Heart left ventricle (tissue), 13 donors: ENCODE measurements at regions not wholly inside any gene's neighbourhood (a gene's known extent, or its start where the extent isn't known, plus 50 kb on each side); places are given as distances from the start of the nearest gene placed in this dataset.

Experiments
- POLR2A ChIP-seq, 2 donors: fragments of 450-650 bp; IDR thresholded peaks; one replicate each; pipeline ENCODE4 v1.6.1; 2017; ENCODE audit warnings: antibody characterized with exemption in 2 of 2, mild to moderate bottlenecking in 2 of 2, moderate library complexity in 2 of 2
- TF ChIP-seq, protein P1 (sequence below), 12 donors: fragments of 200-600 bp; sonication (generic) in 4 of 12; IDR thresholded peaks; one replicate each; pipeline versions ENCODE4 v1.5.0 to v1.8.0; 2018 to 2022; ENCODE audit warnings: antibody characterized with exemption in 12 of 12, mild to moderate bottlenecking in 5 of 12
- donor health status: ischemic (EF 13 %, LVEDD 7.1; RV severe dilation, severe dysfunction).
- donor health status: DM: no; HTN: yes; CAD: no.
- donor health status: DM: no; HTN: no; CAD: no.
- donor health status: ischemic (EF 25% LVEDD 6.9; RV normal size, moderate dysfunction).
- donor health status: ischemic (EF 25% LVEDD 5.7; RV mildly dilated, moderate dysfunction).
- donor health status: ischemic (EF 35%, LVEDD 5.7; RV mildly dilated, moderate dysfunction).
- donor health status: nonischemic (EF 11% LVEDD 7.7; RV severe dilation, severe dysfunction).
- donor health status: DM: yes; HTN: yes; CAD: no.
- donor health status: PGD.
- donor health status: ischemic (EF 29% LVEDD 5.4; RV normal size, mild dysfunction).
- donor health status: nonischemic (EF 23%, LVEDD 6.1; RV moderate dilation, normal function).

DNA sequence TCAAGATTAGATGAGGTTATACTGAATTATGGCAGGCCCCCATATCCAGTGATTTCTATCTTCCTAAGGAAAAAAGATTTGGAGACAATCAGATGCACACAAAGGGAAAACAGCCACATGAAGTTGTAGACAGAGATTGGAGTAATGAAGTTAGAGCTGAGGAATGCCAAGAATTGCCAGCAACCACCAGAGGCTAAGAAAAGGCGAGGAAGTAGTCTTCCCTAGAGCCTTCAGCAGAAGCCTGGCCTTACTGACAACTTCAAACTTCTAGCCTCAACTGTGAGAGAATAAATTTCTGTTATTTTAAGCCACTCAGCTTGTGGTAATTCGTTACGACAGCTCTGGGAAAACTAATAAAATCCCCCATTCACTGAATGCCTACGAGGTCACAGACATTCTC, 473.9 kb downstream of the COL12A1 start:
- TF ChIP-seq, protein P1, sequence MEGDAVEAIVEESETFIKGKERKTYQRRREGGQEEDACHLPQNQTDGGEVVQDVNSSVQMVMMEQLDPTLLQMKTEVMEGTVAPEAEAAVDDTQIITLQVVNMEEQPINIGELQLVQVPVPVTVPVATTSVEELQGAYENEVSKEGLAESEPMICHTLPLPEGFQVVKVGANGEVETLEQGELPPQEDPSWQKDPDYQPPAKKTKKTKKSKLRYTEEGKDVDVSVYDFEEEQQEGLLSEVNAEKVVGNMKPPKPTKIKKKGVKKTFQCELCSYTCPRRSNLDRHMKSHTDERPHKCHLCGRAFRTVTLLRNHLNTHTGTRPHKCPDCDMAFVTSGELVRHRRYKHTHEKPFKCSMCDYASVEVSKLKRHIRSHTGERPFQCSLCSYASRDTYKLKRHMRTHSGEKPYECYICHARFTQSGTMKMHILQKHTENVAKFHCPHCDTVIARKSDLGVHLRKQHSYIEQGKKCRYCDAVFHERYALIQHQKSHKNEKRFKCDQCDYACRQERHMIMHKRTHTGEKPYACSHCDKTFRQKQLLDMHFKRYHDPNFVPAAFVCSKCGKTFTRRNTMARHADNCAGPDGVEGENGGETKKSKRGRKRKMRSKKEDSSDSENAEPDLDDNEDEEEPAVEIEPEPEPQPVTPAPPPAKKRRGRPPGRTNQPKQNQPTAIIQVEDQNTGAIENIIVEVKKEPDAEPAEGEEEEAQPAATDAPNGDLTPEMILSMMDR (IDR thresholded peaks at IDR 0.05): no peak
- no peak for TF ChIP-seq POLR2A (IDR thresholded peaks at IDR 0.05)
